HTR-8/SVneo (cell line): ENCODE measurements at regions not wholly inside any gene's neighbourhood (a gene's known extent, or its start where the extent isn't known, plus 50 kb on each side); places are given as distances from the start of the nearest gene placed in this dataset.
"Not testable (repeated sequence)": the region's sequence is repeated elsewhere in the genome, so short reads cannot be mapped to it uniquely, and the experiment has no call there.

Source experiments
- DNase-seq: peaks from one replicate; pipeline ENCODE4 v3.0.0; 2011; ENCODE audit warnings: low spot score, mixed read lengths; ENCODE audit not compliant: insufficient read length
- FAIRE-seq: peaks from 2 replicates; lab custom pipeline; 2011; peaks lifted over from hg19 to GRCh38; lab: Jason Lieb, UNC

DNA sequence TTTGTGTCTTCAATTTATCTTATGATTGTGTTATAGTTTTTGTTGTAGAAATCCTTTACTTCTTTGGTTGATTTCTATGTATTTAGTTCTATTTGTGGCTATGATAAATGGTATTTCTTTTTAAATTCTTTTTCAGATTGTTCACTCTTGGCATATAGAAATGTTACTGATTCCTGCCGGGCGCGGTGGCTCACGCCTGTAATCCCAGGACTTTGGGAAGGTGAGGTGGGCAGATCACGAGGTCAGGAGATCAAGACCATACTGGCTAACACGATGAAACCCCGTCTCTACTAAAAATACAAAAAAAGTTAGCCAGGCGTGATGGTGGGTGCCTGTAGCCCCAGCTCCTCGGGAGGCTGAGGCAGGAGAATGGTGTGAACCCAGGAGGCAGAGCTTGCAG is 158.6 kb upstream of the TPTE start:
- not testable (repeated sequence) for FAIRE-seq, DNase-seq

DNA sequence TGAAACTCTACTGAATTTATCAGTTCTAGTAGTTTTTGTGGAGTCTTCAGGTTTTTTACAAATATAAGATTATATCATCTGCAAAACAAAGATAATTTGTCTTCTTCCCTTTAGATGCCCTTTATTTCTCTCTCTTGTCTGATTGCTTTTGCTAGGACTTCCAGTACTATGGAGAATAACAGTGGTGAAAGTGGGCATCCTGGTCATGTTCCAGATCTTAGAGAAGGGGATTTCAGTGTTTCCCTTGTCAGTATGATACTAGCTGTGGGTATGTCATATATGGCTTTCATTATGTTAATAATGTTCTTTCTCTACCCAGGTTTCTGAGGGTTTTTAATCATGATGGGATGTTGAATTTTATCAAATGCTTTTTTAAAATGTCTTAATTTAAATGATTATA is 158.1 kb upstream of the TPTE start:
- DNase-seq, FAIRE-seq: not testable (repeated sequence)

DNA sequence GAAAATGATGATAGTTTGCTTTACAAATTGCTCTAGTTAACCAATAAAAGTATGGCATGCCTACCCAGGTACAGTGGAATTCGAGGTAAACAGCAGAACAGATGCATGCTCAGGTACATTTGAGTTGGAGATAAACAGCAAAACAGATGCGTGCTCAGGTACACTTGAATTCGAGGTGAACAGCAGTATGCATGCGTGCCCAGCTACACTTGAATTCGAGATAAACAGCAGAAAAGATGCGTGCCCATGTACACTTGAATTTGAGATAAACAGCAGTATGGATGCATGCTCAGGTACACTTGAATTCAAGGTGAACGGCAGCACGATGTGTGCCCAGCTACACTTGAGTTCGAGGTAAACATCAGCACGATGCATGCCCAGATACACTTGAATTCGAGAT is 155.2 kb upstream of the TPTE start:
- FAIRE-seq, result not testable (repeated sequence)

DNA sequence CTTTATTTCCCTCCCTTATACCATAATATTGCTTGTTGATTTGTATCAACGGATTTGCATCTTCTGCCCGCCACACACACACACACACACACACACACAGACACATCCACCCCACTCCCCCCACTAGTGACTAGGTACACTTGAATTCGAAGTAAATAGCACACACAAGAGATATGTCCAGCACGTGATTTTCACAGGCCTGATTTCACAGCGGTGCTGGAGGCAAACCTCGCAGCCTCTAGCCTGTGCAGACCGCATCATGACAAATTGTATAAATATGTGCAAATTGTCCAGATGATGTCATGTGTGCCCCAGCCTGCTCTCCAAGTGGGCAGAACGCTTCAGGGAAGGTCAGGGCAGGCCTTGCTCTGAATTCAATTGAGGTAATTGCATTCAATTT is 153.8 kb upstream of the TPTE start:
- not testable (repeated sequence) for DNase-seq, FAIRE-seq

More for the DNA sequence above, 155.2 kb upstream of the TPTE start:
- DNase-seq, result not testable (repeated sequence)

DNA sequence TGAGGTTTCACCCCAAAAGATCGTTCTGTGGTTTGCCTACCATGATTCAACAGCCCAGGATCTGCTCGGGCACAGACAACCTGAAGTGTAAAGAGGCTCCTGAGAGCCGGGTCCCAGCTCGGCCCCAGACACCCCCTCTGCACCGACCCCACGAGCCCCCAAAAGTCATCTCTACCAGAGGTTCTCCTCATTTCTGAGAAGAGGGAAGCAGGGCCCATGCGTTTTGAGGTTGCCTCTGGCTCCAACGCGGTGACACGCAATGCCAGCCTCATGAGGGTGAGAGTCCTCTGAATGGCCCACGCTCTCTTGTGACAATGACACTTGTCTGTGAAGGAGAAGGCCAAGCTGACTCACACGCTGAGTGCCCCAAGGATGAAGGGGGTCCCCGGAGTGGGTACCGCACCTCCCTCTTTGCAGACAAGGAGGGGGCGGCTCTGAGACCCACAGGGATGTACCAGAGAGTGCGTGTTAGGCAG is 153.0 kb upstream of the TPTE start:
- DNase-seq, FAIRE-seq: not testable (repeated sequence)

DNA sequence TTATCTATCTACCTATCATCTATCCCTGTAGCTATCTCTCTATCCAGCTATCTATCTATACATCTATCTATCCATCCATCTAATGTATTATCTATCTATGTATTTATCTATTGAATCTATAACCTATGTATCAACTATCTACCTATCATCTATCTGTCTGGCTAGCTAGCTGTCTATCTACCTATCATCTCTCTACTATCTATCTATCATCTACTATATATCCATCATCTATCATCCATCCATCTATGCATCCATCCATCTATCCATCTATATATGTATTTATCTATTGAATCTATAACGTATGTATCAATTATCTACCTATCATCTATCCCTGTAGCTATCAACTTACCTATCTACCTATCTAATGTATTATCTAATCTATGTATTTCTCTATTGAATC is 152.1 kb upstream of the TPTE start:
- not testable (repeated sequence) for FAIRE-seq, DNase-seq

DNA sequence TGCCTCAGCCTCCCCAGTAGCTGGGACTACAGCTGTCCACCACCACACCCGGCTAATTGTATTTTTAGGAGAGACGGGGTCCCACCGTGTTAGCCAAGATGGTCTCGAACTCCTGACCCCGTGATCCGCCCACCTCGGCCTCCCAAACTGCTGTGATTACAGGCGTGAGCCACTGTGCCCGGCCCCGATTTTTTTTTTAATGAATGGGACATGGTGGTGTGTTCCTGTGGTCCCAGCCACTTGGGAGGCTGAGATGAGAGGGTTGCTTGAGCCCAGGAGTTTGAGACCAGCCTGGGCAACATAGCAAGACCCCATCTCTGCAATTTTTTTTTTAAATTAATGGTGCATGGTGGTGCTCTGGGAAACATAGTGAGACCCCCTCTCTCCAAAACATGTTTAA is 143.6 kb upstream of the TPTE start:
- not testable (repeated sequence) for DNase-seq, FAIRE-seq

DNA sequence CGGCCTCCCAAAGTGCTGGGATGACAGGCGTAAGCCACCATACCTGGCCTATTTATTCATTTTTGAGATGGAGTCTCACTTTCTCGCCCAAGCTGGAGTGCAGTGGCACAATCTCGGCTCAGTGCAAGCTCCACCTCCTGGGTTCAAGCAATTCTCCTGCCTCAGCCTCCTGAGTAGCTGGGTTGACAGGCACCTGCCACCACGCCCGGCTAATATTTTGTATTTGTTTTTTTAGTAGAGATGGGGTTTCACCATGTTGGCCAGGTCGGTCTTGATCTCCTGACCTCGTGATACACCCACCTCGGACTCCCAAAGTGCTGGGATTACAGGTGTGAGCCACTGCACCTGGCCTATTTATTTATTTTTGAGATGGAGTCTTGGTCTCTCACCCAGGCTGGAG is 141.6 kb upstream of the TPTE start:
- not testable (repeated sequence) for DNase-seq, FAIRE-seq

DNA sequence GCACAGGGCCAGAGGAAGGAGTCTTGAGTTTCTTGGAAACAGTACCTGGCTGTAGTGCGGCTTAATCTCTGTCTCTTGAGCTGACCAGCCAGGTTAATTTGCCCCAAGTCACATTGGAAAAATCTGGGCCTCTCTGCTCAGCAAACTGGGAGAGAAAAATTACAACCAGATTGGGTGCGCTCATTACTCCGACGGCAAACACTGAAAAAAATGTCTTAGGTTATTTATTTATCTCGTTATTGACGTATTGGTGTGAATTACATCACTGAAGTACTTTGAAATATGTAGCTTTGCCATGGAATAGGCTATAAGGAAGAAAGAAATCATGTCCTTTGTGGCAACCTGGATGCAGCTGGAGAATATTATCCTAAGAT is 139.7 kb upstream of the TPTE start:
- DNase-seq, FAIRE-seq: not testable (repeated sequence)

DNA sequence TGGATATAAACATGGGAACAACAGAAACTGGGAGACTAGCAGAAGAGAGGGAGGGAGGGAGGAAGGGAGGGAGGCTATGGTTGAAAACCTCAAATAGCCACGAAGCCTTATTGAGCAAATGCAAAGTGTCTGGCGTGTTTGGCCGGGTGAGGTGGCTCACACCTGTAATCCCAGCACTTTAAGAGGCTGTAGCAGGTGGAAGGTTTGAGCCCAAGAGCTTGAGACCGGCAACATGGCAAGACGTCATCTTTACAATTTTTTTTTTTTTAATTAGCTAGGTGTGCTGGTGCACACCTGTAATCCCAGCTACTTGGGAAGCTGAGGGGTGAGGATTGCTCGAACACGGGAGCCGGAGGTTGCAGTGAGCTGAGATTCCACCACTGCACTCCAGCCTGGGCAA is 139.2 kb upstream of the TPTE start:
- FAIRE-seq, DNase-seq: not testable (repeated sequence)

DNA sequence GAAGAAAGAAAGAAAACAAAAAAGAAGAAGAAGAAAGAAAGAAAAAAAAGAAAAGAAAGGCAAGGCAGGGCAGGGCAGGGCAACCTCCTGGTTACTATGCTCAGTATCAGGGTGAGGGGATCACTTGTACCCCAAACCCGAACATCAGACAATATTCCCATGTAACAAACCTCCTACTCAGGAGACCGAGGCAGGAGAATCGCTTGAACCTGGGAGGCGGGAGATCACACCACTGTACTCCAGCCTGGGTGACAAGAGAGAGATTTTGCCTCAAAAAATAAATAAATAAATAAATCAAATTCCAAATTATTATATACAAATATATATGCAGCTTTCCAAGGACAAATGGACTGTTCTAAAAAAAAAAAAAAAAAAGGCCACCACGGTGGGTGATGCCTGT is 138.8 kb upstream of the TPTE start:
- not testable (repeated sequence) for DNase-seq, FAIRE-seq

DNA sequence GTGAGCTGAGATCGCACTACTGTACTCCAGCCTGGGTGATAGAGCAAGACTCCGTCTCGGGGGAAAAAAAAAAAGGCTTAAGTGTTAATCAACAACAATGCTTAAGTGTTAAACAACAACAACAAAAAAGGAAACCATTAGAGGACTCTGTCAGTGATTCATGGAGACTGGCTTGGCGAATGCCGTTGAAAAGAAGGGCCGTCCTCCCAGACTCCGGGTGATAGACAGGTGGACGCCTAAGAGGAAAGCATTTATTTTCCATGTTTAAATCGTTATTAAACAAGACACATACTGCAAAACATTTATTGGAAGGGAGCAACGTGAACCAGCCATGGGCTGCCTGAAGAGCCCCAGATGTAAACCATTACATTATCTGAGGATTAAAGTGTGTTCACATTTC is 137.8 kb upstream of the TPTE start:
- FAIRE-seq, DNase-seq: not testable (repeated sequence)

DNA sequence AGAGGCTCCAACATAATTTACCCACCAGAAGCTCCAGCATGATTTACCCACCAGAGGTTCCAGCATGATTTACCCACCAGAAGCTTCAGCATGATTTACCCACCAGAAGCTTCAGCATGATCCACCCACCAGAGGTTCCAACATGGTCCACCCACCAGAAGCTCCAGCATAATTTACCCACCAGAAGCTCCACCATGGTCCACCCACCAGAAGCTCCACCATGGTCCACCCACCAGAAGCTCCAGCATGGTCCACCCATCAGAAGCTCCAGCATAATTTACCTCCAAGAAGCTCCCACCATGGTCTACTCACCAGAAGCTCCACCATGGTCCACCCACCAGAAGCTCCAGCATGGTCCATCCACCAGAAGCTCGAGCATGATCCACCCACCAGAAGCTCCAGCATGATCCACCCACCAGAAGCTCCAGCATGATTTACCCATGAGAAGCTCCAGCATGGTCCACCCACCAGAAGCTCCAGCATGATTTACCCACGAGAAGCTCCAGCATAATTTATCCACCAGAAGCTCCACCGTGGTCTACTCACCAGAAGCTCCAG is 137.0 kb upstream of the TPTE start:
- DNase-seq, FAIRE-seq: not testable (repeated sequence)

DNA sequence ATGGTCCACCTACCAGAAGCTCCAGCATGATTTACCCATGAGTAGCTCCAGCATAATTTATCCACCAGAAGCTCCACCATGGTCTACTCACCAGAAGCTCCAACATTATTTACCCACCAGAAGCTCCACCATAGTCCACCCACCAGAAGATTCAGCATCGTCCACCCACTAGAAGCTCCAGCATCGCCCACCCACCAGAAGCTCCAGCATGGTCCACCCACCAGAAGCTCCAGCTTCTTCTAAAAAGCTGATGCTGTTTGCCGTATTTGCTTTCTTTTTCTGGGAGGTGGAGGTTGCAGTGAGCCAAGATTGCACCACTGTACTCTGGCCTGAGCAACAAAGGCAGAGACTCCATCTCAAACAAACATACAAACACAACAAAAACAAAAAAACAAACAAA is 136.2 kb upstream of the TPTE start:
- not testable (repeated sequence) for DNase-seq, FAIRE-seq

DNA sequence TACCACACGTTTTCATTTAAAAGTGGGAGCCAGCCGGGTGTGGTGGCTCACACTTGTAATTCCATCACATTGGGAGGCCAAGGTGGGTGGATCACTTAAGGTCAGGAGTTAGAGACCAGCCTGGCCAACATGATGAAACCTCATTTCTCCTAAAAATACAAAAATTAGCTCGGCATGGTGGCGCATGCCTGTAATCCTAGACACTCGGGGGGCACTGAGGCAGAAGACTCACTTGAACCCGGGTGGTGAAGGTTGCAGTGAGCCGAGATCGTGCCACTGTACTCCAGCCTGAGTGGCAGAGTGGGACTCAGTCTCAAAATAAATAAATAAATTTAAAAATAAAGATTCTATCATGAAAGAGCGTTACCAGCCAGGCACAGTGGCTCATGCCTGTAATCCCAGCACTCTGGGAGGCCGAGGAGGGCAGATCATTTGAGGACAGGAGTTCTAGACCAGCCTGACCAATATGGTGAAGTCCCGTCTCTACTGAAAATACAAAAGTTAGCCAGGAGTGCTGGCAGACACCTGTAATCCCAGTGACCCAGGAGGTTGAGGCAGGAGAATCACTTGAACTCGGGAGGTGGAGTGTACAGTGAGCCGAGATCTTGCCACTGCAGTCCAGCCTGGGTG is 135.4 kb upstream of the TPTE start:
- not testable (repeated sequence) for FAIRE-seq

DNA sequence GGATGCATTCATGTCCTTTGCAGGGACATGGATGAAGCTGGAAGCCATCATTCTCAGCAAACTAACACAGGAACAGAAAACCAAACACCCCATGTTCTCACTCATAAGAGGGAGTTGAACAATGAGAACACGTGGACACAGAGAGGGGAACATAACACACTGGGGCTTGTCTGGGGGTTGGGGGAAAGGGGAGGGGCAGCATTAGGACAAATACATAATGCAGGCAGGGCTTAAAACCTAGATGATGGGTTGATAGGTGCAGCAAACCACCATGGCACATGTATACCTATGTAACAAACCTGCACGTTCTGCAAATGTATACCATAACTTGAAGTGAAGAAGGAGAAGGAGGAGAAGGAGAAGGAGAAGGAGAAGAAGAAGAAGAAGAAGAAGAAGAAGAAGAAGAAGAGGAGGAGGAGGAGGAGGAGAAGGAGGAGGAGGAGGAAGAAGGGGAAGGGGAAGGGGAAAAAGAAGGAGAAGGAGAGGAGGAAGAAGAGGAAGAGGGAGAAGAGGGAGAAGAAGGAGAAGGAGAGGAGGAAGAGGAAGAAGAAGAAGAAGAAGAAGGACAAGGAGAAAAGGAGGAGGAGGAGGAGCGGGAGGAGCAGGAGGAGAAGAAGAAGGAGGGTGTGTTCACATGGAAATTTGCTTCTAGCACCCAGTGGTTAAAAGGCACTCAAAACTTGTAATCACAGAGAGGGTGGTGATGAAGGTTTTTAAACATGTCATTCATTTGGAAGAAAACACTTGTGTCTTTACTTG is 133.5 kb upstream of the TPTE start:
- FAIRE-seq, DNase-seq: not testable (repeated sequence)

More for the DNA sequence above, 135.4 kb upstream of the TPTE start:
- not testable (repeated sequence) for DNase-seq

DNA sequence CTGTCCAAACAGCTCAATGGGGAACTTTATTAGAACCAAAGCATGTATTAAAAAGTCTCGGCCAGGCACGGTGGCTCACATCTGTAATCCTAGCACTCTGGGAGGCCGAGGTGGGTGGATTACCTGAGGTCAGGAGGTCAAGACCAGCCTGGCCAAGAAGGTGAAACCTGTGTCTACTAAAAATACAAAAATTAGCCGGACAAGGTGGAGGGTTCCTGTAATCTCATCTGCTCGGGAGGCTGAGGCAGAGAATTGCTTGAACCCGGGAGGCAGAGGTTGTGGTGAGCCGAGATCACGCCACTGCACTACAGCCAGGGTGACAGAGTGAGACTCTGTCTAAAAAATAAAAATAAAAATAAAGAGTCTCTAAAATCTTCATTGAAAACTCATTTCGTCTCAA is 132.8 kb upstream of the TPTE start:
- not testable (repeated sequence) for FAIRE-seq, DNase-seq

DNA sequence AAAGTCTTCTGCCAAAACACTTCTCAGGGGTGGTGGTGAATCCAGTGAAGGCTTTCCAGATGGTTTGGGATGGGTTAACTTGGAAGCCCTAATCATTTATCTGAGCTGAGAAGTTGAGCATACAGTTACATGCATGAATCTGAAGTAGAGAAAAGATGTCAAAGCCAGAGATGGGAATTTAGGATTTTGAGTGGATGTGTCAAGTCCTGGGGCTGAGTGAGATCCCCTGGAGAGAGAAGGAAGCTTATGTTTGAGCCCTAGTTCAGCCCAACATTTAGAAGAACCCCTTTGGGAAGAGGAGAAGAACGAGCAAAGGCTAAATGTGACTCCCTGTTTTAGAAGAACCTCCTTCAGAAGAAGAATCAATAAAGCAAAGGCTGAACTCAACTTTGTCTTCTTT is 129.1 kb upstream of the TPTE start:
- FAIRE-seq, DNase-seq: not testable (repeated sequence)

DNA sequence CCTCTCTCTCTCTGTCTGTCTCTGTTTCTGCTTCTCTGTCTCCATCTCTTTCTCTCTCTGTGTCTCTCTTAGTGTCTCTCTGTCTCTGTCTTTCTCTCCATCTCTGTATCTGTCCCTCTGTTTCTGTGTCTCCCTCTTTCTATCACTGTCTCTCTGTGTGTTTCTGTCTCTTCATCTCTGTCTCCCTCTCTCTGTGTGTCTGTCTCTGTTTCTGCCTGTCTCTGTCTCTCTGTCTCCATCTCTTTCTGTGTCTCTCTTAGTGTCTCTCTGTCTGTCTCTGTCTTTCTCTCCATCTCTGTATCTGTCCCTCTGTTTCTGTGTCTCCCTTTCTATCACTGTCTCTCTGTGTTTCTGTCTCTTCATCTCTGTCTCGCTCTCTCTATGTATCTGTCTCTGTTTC is 125.4 kb upstream of the TPTE start:
- DNase-seq, FAIRE-seq: not testable (repeated sequence)

DNA sequence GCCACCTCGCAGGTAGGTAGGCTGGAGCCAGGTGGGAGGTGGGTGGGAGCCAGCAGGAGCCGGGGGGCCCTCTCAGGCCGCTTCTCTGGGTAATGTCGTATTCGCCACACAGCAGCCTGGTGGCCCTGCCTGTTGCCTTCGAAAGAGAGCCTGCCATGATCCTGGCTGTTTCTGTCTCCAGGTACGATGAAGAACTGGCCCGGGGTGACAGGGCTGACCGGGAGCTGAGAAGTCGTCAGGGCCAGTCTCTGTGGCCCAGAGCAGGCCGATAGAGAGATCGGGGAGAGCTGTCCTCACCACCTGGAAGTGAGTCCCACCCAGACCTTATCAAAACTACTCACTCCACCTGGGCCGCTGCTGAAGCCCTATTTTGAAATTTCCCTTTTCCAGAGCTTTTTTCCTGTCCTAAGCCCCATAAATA is 123.9 kb upstream of the TPTE start:
- FAIRE-seq, result not testable (repeated sequence)

More for the DNA sequence above, 123.9 kb upstream of the TPTE start:
- not testable (repeated sequence) for DNase-seq
